Caki2 (cell line): ENCODE measurements at regions not wholly inside any gene's neighbourhood (a gene's known extent, or its start where the extent isn't known, plus 50 kb on each side); places are given as distances from the start of the nearest gene placed in this dataset.

Source experiments
- DNase-seq: peaks from one replicate; pipeline ENCODE4 v3.0.0-alpha.2; 2015; ENCODE audit warnings: low read depth
- in situ Hi-C: cut with HindIII; loops from 2 replicates; pipeline ENCODE4 v1.10.0; 2016; ENCODE audit warnings: low sequenced_read_pairs, low pct_unique_long_range_greater_than_20kb, mixed read lengths

DNA sequence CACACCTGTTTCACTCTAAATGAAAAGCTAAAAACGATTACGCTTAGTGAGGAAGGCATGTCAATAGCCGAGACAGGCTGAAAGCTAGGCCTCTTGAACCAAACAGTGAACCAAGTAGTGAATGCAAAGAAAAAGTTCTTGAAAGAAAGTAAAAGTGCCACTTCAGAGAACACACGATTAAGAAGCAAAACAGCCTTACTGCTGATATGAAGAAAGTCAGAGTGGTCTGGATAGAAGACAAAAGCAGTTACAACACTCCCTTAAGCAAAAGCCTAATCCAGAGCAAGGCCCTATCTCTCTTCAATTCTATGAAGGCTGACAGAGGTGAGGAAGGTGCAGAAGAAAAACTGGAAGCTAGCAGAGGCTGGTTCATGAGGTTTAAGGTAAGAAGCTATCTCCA is 130.7 kb downstream of the SIPA1L2 start:
- no peak for DNase-seq
- in situ Hi-C loops = no loop called here

DNA sequence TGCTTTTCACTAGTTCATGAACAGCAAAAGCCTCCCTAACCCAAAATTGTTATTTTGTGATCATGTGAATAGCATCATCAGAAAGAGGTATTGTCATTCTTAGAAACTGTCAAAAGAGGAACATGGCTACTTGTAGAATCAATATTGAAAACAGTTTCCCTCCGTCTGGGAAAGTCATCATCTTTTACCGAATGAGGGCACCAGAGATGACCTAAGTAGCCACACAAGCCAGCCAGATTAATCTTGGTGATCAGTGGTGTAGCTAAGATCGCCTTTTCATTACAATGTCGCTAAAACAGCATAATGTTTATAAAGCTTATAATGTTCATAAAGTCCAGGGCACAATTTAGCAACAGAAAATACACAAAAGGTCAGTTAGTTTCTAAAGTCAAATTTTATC is 136.1 kb downstream of the SIPA1L2 start:
- no peak for DNase-seq
- in situ Hi-C loops = no loop called here

DNA sequence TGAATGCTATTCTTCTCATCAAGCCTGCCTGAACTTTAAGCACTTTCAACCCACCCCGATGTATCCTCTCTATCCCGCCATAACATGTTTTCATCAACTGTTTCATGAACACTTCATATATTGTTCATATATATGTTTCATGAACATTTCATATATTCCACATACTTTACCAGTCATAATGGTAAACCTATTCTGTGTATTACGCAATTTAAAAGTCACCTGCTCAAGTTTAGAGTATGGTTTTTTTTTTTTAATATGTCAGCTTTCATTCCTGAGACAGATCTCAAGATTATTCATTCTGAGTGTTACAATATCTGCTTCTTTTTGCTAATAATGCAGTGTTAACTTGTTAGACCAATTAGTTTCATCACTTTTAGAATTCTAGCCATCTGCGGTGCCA is 140.7 kb downstream of the SIPA1L2 start:
- DNase-seq = no peak
- in situ Hi-C loops = no loop called here

DNA sequence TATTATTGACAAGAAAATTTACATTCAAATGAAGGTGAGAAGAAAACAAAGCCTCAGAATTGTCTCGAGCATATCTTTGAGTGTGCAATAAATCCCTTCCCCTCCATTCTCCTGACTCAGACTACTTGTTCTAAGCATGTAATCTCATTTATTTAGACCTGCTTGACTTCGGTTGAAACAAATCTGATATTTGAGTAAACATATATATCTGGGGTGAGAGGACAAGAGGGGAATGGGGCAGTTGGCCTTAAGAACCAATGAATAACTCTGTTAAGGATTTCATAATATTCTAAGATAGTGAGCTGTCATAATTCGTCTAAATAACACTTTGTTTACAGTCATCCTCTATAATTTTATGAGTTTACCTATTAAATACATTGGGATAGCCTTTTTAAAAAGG is 142.7 kb downstream of the SIPA1L2 start:
- in situ Hi-C loops = no loop called here
- no peak for DNase-seq

DNA sequence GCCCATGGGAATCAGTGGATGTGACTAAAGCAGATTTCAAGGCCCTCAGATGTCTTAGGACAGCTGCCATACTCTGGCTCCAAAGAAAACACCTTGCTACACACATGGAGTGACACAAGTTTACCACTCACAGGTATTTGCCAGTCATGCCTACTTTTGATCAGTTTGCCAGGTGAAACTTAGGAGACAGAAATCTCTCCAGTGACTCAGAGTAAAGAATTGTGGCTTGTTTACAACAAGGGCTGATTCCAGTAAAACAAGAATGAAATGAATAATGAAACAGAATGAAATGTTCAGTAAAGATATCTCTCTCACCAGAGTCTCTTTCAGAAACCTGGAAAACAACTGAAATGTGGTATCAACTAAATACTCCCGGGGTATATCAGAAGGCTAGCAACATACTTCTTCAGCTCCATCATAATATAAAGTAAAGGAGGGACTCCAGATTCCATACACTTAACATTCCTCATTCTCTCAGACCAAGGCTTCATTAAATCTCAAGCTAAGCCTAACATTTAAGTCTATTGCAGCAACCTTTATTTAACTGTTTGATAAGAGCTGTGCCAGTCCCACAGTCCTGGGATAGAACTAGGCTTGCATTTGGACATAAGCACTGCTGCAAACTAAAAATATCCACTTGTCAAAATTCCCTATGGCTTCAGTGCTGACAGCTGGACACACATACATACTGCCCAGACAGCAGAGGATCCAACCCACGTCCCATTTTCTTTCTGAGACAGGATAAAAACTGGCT is 143.3 kb downstream of the SIPA1L2 start:
- in situ Hi-C loops = no loop called here
- DNase-seq = no peak

DNA sequence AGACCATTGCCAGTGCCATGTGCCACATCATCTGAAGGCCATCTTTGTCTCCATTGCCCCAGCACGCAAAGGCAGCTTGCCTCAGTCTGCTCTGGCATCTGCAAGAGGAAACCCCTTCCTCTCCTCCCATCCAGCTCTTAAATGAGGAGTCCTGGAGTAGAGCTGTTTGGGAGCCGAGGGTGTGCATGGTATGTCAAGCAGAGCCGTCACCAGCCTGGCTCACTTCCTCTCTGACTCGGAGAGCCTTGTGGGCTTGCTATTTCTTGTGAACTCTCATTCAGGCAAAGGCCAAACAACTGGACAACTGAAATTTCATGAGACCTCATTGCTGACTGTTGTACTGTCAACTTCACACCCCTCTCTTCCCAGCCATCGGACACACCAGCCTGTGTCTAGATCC is 143.9 kb downstream of the SIPA1L2 start:
- DNase-seq = no peak
- in situ Hi-C loops = no loop called here

DNA sequence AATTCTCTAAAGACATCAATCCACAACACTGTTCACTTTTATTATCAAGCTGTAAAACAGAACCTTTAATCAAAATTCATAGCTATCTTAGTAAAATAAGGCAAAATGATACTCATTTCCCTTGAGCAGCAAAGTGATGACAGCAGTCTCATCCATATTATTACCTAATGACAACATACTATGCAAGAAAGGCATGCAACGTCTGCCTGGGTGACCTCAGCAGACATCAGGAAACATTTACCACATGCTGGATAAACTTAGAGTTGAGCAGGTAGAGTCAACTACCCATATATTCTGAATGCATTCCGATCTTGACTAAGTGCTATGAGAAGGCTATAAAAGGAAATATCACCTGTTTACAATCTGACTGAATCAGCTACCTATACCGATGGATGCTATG is 145.1 kb downstream of the SIPA1L2 start:
- in situ Hi-C loops = no loop called here
- DNase-seq = no peak

DNA sequence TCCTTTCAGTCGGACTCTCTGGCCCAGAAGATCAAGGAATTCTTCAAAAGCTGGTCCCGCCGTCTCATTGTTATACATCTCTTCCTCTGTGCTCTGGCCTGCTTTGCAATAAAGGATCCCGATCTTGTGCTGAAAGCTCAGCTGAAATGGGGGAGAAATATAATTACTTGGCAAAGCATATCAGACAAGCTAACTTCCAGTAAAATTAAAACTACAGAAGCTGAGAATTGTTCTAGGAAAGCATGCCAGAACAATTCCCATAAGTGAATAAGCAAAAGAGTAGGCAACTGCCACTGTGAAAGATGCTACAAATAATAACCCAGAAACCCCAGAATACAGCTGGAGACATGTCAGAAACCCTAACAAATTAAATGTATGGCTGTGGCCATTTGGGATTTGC is 146.1 kb downstream of the SIPA1L2 start:
- no peak for DNase-seq
- in situ Hi-C loops = no loop called here

DNA sequence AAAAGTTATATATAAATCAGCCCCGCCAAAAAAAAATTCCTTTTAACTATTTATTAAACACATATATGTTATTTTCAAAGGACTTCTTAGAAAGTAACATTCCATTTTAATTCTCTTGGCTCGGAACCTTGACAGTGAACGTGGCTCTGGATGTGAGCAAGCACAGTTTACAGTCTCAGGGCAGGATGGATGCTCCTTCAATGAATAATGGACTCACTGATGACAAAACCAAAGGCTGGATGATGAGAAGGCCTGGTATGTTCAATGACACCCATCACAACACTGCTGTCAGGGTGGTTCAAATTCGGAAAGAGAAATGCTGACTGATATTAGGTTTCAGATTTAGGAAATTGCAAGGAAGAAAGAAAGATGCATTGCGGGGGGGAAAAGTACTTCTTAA is 148.8 kb downstream of the SIPA1L2 start:
- in situ Hi-C loops = no loop called here
- no peak for DNase-seq

DNA sequence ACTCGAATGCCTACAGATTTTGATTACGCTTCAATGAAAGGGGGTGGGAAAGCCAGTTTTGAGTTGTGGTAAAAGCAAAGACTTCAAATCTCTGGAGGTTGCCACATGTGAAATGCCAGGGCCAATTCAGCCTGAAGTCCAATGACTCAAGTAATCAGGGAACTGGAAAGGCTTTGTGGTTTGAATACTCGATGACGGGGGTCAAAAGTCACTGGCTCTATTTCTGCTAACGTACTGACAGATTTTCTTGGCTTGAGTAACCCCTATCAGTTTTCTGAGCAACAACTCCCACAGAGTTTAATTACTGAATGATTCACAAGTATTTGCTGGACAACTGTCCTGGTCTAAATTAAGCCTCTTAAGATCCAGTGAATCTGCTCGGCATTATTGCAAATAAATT is 152.2 kb downstream of the SIPA1L2 start:
- DNase-seq = peak; percentile 87
- in situ Hi-C loops = no loop called here

DNA sequence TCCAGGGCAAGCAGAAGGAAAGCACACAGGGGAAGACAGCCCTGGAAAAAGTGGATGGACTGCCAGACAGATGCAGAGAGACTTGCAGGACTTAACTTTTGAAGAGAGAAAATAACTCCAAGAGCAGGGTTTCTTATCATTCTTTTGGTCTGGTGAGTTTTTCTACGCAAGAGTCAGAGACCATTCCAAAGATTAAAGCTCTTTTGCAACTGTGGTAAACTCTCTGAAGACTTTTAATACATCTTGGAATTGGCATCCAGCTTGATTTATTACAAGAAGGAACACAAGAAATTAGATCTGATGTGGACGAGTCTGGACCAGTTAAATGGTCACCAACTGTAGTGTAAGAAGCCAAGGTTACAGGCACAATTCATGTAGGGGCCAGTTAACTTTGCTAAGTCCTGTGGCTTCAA is 153.4 kb downstream of the SIPA1L2 start:
- in situ Hi-C loops = no loop called here
- no peak for DNase-seq

DNA sequence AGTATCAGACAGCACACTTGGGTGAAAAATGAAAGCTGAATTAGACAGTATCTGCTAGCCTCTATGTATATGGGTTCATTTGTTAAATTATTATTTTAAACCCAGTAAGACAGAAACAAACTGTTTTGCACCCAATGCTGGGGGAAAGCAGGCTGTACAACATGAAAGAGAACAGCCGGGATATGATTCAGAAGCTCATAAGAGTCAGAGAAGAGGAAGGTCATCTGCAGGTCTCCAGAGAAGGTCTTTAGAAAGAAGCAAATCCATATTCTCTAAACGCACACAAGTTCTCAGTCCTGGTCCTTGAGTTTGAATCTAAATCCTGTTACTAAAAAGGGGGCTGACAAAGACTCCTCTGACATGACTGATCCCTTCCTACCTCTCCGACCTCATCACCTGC is 155.1 kb downstream of the SIPA1L2 start:
- no peak for DNase-seq
- in situ Hi-C loops = no loop called here

DNA sequence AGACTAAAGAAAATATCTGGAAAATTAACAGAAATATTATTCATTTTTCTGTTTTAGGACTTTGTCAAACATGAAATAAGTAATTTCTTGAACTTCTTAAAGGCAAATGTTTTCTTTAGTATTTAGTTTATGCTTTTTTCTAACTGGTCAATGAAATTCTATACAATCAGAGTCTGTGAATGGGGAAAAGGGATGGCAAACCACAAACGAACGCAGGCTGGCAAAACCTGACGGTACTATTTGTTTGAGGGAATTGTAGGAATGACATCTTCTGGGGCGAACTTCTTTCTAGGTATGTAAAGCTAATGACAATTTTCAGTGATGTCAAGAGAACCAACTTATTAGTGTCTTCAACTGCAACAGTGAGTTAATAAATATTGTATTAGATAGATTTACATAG is 156.0 kb downstream of the SIPA1L2 start:
- no peak for DNase-seq
- in situ Hi-C loops = no loop called here

DNA sequence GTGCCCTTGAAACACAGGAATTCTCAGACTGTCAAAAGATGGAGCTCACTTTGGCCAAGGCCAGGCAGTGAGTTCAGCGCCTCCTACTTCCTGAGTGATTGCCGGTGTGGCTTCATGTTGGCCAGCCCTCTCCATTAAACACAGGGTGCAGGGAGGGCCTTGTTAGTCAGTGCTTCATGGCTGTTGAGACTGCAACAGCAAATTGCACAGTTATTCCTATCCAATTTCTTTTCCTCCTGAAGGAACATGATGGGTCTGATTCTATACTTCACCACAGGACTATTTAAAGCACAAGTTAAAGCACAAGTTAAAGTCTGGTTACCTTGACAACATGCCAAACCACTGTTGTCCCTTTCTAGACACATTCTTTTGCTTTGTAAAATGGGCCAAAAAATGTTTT is 156.6 kb downstream of the SIPA1L2 start:
- DNase-seq = no peak
- in situ Hi-C loops = no loop called here

DNA sequence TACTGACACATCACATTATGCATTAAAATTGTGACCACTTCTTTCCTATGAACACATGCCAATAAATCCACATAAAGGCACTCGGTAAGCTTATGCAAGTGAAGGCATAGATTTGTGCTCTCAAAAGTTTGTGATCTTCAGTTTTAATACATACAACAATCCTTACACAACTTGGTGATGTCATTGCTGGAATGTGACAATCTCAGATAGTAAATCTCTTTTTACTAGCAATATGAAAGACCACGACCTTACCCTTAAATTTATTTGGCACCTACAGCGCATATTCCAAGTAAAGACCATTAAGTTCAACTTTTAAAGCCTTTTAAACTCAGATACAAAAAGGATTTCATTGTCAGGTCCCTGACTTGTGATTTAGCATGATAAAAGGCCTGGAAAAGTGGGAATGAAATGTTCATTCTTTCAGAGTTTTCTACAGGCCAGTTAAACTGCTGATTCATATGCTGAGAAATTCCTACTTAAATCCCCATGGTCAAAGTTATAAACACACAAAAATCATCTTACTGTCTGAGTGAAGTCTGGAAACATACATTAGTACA is 157.4 kb downstream of the SIPA1L2 start:
- no peak for DNase-seq
- in situ Hi-C loops = no loop called here

DNA sequence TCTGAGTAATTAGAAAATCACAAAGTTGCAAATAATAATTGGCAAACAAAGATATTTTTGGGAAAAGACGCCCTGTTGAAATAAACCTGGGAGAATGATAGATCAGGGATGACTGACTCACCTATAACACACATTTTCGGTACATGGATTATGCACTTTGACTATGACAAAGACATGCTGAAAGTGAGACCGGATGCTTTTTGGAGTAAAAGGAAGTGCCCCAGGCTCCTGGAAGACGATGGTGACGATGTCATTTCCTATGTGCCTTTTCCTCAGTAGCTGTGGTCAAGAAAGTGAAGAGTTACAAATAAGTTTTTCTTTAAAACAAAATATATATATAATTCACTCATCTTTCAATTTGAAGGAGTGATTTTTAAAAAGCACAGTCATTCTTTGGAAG is 158.7 kb downstream of the SIPA1L2 start:
- in situ Hi-C loops = no loop called here
- no peak for DNase-seq

DNA sequence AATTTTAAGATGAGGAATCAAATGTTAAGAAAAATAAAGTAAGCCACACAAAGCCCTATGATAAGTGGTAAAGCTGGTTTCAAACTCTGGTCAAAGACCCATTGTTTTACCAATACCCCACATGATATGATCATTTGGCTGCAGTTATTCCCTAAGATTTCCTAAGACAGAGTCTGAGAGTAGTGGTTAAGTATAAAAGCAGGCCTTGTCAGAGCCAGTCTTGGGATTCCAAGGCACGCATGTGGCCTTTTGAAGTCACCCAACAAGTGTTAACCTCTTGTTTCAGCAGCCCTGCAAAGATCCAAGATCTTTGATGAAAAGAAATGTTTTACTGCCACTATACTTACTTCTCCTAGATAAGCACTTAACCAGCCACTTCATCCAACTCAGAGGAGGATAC is 159.2 kb downstream of the SIPA1L2 start:
- in situ Hi-C loops = no loop called here
- DNase-seq = no peak

DNA sequence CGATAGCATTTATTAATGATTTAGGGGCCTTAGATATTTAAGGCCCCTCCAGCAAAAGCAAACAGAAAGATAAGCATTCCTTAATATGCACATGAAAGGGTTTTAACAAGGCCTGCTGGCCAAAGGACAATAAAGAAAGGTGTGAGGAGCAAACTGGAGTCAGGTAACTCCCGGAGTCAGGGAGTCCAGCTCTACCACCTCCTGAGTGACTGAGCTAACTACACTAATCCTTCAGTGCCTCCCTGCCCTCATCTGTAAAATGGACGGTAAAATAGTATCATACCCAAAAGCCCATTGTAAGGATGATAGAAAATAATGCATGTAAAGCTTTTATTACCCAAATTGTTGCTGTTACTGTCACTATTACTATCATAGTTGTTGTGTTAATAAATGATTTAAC is 161.7 kb downstream of the SIPA1L2 start:
- DNase-seq = no peak
- in situ Hi-C loops = no loop called here

DNA sequence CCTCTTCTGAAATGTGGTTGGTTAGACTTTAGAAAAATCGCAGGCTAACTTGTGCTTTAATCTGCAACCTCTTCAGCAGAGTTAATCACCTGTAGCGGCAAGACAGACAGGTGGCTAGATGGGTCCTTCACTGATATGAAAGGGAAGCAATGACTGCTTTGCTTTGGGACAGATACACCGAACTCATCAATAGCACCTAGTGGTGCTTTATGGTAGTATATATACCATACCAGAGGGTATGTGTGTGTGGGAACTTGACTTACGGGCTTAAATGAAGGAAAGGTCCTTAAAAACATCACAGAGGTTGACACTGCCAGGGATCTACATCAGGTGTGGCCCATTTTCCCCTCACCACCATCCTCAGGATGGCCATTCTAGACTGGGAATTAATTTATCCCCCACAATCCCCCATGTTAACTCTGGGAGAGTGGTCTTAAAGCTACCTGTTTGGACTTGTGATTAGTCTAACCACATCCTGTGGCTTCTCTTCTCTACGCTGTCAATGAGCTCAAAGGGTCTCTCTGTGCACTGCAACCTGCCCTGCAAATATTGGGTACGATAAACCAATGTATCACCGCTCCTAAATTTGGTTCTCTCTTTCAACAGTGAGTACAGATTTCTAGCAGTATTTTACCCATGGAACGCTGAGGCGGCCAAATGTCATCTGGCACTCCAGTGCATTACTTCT is 162.7 kb downstream of the SIPA1L2 start:
- DNase-seq = no peak
- in situ Hi-C loops = no loop called here

DNA sequence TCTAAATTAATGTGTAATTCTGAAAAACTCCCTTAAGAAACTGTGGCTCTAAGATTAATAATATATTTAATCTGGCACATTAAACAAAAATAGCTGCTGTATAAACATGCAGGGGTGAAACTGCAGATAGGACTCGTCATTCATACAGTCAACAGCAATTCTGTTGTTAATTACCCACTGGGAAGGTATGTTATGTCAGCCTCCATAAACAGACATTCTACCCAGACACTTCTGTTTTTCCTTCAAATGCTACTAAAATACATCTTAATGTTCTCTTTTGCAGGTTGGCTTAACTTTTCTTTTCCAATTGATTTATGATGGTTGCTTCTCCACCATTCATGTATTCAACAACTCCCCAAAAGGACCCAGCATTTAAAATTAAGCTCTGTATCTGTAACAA is 165.6 kb downstream of the SIPA1L2 start:
- in situ Hi-C loops = no loop called here
- no peak for DNase-seq
